KMS-11 (cell line): ENCODE measurements at regions not wholly inside any gene's neighbourhood (a gene's known extent, or its start where the extent isn't known, plus 50 kb on each side); places are given as distances from the start of the nearest gene placed in this dataset.

ENCODE experiments used
- H2AFZ ChIP-seq: fragments of 200-600 bp; sonication (generic); 2 replicates; pipeline ENCODE4 v1.6.1; 2016; ENCODE audit warnings: antibody characterized with exemption, mixed run types, low read depth
- H3K27ac ChIP-seq: fragments of 200-600 bp; sonication (generic); 2 replicates; pipeline ENCODE4 v1.6.1; 2016; ENCODE audit warnings: mild to moderate bottlenecking, mixed run types
- H3K27me3 ChIP-seq: fragments of 200-600 bp; sonication (generic); 2 replicates; pipeline ENCODE4 v1.6.1; 2017; ENCODE audit warnings: mild to moderate bottlenecking, low read depth, mixed run types, moderate library complexity; ENCODE audit not compliant: insufficient read depth
- H3K36me3 ChIP-seq: fragments of 200-600 bp; sonication (generic); 2 replicates; pipeline ENCODE4 v1.6.1; 2017; ENCODE audit warnings: mild to moderate bottlenecking, mixed run types; ENCODE audit not compliant: insufficient read depth
- H3K4me1 ChIP-seq: fragments of 200-600 bp; sonication (generic); 2 replicates; pipeline ENCODE4 v1.6.1; 2016; ENCODE audit warnings: mild to moderate bottlenecking, low read depth, mixed run types; ENCODE audit not compliant: poor library complexity, severe bottlenecking
- H3K4me2 ChIP-seq: fragments of 200-600 bp; sonication (generic); 2 replicates; pipeline ENCODE4 v1.7.0; 2016; ENCODE audit warnings: mild to moderate bottlenecking, mixed run types
- H3K4me3 ChIP-seq: fragments of 200-600 bp; sonication (generic); IDR thresholded peaks from 2 replicates; pipeline ENCODE4 v1.6.1; 2017; ENCODE audit warnings: low read depth, low read length, mixed read lengths; ENCODE audit not compliant: insufficient read depth
- H3K79me2 ChIP-seq: fragments of 200-600 bp; sonication (generic); 2 replicates; pipeline ENCODE4 v1.6.1; 2016; ENCODE audit warnings: low read depth, mixed run types; ENCODE audit not compliant: insufficient read depth
- H3K9ac ChIP-seq: fragments of 200-600 bp; sonication (generic); 2 replicates; pipeline ENCODE4 v1.6.1; 2016; ENCODE audit warnings: mild to moderate bottlenecking, mixed run types
- H4K20me1 ChIP-seq: fragments of 200-600 bp; sonication (generic); 2 replicates; pipeline ENCODE4 v1.6.1; 2016; ENCODE audit warnings: mild to moderate bottlenecking, mixed run types; ENCODE audit not compliant: insufficient read depth
- TF ChIP-seq, protein P1 (sequence below): fragments of 200-600 bp; sonication (generic); conservative IDR thresholded peaks from 2 replicates; pipeline ENCODE4 v1.6.1; 2017; ENCODE audit warnings: low read depth, mild to moderate bottlenecking, antibody characterized with exemption, low read length, moderate library complexity, mixed read lengths

DNA sequence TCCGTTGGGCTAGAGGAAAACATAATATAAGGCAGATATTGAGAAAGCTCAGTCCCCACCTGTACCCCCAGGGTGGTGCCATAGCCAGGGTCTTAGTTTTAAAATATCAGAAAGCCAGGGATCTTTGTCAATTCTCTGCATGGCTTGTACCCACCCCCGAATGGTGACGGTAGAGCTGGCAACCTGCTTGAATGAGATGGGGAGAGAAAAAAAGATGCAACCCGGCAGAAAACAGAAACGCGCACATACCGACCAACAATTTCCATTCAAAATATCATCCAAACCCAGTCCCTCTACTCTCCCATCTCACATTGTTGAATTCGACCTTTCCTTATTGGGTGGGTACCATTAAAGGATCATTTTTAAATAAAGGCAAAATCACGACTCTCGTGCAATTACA lies 543.9 kb downstream of the MIAT start:
- Histone ChIP-seq H3K4me1 (no peaks in the 10 kb centered on the region), H3K4me2 (no peak overlapping the region), H3K9ac (no peak overlapping the region), H2AFZ (no peak overlapping the region), H3K27ac (no peak overlapping the region), H3K79me2 (no peaks in the 10 kb centered on the region), H3K4me3 (no peak overlapping the region), H3K27me3 (0 out of 2 replicates have a peak, but pooled peaks cover under 1% of the 10 kb centered on the region), H4K20me1 (no peaks in the 10 kb centered on the region), H3K36me3 (no peaks in the 10 kb centered on the region)
- TF ChIP-seq, protein P1, sequence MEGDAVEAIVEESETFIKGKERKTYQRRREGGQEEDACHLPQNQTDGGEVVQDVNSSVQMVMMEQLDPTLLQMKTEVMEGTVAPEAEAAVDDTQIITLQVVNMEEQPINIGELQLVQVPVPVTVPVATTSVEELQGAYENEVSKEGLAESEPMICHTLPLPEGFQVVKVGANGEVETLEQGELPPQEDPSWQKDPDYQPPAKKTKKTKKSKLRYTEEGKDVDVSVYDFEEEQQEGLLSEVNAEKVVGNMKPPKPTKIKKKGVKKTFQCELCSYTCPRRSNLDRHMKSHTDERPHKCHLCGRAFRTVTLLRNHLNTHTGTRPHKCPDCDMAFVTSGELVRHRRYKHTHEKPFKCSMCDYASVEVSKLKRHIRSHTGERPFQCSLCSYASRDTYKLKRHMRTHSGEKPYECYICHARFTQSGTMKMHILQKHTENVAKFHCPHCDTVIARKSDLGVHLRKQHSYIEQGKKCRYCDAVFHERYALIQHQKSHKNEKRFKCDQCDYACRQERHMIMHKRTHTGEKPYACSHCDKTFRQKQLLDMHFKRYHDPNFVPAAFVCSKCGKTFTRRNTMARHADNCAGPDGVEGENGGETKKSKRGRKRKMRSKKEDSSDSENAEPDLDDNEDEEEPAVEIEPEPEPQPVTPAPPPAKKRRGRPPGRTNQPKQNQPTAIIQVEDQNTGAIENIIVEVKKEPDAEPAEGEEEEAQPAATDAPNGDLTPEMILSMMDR, result no peak

DNA sequence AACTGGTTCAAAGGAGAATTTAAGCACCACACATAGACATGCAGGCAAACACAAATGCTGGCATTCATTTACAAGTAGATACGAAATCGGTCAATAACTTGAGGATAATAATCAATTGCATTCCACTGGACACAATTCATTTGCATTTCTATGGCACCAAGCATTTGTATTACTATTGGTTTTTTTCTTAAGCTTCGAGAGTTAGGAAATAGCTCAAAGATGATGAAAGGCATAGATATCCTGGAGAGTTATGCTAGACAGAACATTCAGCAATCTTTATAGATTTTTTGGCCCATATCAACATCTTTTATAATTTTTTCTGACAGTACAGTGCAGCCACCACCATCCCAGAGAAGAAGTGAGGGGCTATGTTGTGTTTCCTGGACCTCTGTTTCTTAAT lies 544.4 kb downstream of the MIAT start:
- Histone ChIP-seq H3K27me3 (0 out of 2 replicates have a peak, but pooled peaks cover 3% of the 10 kb centered on the region), H4K20me1 (no peaks in the 10 kb centered on the region), H3K4me3 (no peak overlapping the region), H3K4me1 (no peaks in the 10 kb centered on the region), H3K36me3 (no peaks in the 10 kb centered on the region), H3K9ac (no peak overlapping the region), H3K4me2 (no peak overlapping the region), H3K27ac (no peak overlapping the region), H3K79me2 (no peaks in the 10 kb centered on the region), H2AFZ (no peak overlapping the region)
- TF ChIP-seq, protein P1, result no peak

DNA sequence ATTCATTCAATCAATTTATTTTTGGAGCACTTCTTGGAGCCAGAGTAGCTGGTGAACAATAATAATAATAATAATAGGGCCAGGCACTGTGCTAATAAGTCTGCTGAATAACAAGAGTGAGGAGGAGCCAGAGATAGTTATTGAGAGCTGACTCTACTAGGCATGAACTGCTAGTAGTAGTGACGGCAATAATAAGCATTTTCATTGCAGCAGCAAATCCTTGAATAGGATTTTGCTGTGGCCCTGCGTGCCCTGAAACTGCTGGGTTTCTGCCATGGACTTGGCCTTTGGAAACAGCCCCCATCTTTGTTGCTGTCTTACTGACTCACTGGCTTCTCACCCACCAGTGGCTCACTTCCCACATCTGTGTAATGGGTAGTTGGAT lies 545.9 kb downstream of the MIAT start:
- Histone ChIP-seq H3K27me3 (0 out of 2 replicates have a peak, but pooled peaks cover 3% of the 10 kb centered on the region), H3K4me1 (no peaks in the 10 kb centered on the region), H2AFZ (no peak overlapping the region), H3K9ac (no peak overlapping the region), H3K36me3 (no peaks in the 10 kb centered on the region), H3K4me3 (no peak overlapping the region), H3K79me2 (no peaks in the 10 kb centered on the region), H3K4me2 (no peak overlapping the region), H4K20me1 (no peaks in the 10 kb centered on the region), H3K27ac (no peak overlapping the region)
- TF ChIP-seq, protein P1, result no peak

DNA sequence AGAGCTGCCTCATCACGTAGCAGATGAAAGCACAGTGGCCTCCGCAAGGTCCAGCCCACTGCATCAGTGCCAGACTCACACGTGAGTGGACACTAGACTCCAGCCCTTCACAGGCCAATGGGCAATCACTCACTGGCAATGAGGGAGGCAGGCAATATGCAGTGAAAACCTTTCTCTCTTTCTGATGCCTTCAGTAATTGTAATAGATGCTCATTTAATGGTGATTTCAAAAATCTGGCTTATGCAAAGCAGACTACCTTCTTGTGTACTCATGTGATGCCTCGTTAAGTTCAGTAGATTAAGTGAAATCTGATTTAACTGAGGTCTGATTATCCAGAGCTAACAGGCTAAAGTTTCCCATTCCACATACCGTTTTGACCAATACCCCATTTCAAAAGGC lies 546.9 kb downstream of the MIAT start:
- Histone ChIP-seq H3K79me2 (no peaks in the 10 kb centered on the region), H2AFZ (no peak overlapping the region), H3K4me1 (no peaks in the 10 kb centered on the region), H4K20me1 (no peaks in the 10 kb centered on the region), H3K27me3 (0 out of 2 replicates have a peak, but pooled peaks cover 3% of the 10 kb centered on the region), H3K27ac (no peak overlapping the region), H3K36me3 (no peaks in the 10 kb centered on the region), H3K9ac (no peak overlapping the region), H3K4me3 (no peak overlapping the region), H3K4me2 (no peak overlapping the region)
- TF ChIP-seq, protein P1, result no peak

DNA sequence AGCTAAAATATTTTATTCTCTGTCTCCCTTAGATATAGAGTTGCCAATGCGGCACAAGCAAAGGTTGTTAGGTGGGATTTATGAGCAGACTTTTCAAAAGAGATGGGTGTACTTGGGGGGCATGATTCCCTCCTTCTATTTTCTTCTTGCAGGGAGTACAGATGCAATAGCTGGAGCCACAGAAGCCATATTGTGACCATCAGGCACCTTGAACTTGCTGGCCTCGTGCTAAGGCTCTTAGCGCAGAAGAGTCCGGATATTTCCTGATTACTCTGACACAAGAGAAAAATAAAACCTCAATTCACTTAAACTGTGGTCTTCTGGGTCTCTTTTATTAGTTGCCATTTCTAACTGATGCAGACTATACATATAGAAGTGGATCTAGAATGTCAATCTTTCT lies 547.4 kb downstream of the MIAT start:
- no peaks in the 10 kb centered on the region for H3K36me3 ChIP-seq
- TF ChIP-seq, protein P1, result no peak
- 0 out of 2 replicates have a peak, but pooled peaks cover 5% of the 10 kb centered on the region for H3K27me3 ChIP-seq
- no peak overlapping the region for H3K27ac ChIP-seq
- no peak overlapping the region for H3K4me2 ChIP-seq
- no peaks in the 10 kb centered on the region for H4K20me1 ChIP-seq
- no peaks in the 10 kb centered on the region for H3K79me2 ChIP-seq
- H3K4me3 ChIP-seq, result no peak overlapping the region
- no peak overlapping the region for H3K9ac ChIP-seq
- H3K4me1 ChIP-seq, result no peaks in the 10 kb centered on the region
- H2AFZ ChIP-seq, result no peak overlapping the region
